Lung (tissue), 11 donors: ENCODE measurements at regions not wholly inside any gene's neighbourhood (a gene's known extent, or its start where the extent isn't known, plus 50 kb on each side); places are given as distances from the start of the nearest gene placed in this dataset.

ENCODE experiments used
- ATAC-seq: fragments of 200-7000 bp; cut with Tn5 transposase; one replicate; pipeline ENCODE4 v1.9.1; 2020; ENCODE audit warnings: moderate number of reproducible peaks; ENCODE audit not compliant: insufficient read depth, low FRiP score
- DNase-seq, 3 donors: peaks; one replicate each; pipeline ENCODE4 v3.0.0-alpha.2; 2013 to 2017
- H3K27ac ChIP-seq, 2 donors: one replicate each; pipeline ENCODE4 v1.5.1; 2013; ENCODE audit warnings: mild to moderate bottlenecking in 2 of 2, moderate library complexity in 2 of 2, control low read depth in 1 of 2, inconsistent platforms in 1 of 2, low read depth in 1 of 2, low read length in 1 of 2
- H3K27me3 ChIP-seq, 3 donors: one replicate each; pipeline ENCODE4 v1.5.1; 2013; ENCODE audit warnings: low read length in 2 of 3; ENCODE audit not compliant: control insufficient read depth in 3 of 3, insufficient read depth in 3 of 3
- H3K36me3 ChIP-seq, 4 donors: one replicate each; pipeline ENCODE4 v1.5.1; 2013; ENCODE audit warnings: low read length in 4 of 4, mild to moderate bottlenecking in 1 of 4, moderate library complexity in 1 of 4; ENCODE audit not compliant: control insufficient read depth in 4 of 4, insufficient read depth in 4 of 4
- H3K4me1 ChIP-seq, 5 donors: one replicate each; pipeline ENCODE4 v1.5.1; 2013; ENCODE audit warnings: low read length in 5 of 5, mild to moderate bottlenecking in 2 of 5, moderate library complexity in 1 of 5; ENCODE audit not compliant: control insufficient read depth in 5 of 5, insufficient read depth in 5 of 5
- H3K4me3 ChIP-seq: one replicate; pipeline ENCODE4 v1.5.1; 2013; ENCODE audit warnings: mild to moderate bottlenecking, control low read depth, moderate library complexity
- H3K9ac ChIP-seq, 2 donors: one replicate each; pipeline ENCODE4 v1.5.1; 2013; ENCODE audit warnings: low read length in 2 of 2, control low read depth in 1 of 2; ENCODE audit not compliant: insufficient read depth in 1 of 2
- H3K9me3 ChIP-seq, 4 donors: one replicate each; pipeline ENCODE4 v1.5.1; 2013; ENCODE audit warnings: low read length in 3 of 4, mild to moderate bottlenecking in 1 of 4, moderate library complexity in 1 of 4; ENCODE audit not compliant: control insufficient read depth in 4 of 4, insufficient read depth in 3 of 4
- CTCF ChIP-seq: IDR thresholded peaks from 2 replicates; pipeline ENCODE4 v1.5.1; 2012; ENCODE audit warnings: mild to moderate bottlenecking; ENCODE audit errors: control extremely low read depth, extremely low read depth
- WGBS, 2 donors: extraction: QIAGEN DNeasy Blood & Tissue Kit; methylation state at CpG; one replicate each; pipeline ENCODE4 v1.1.7; 2013; 5-methylcytosine and 5-hydroxymethylcytosine counted together
- donor health status: control.
- donor health status: control.
- donor health status: Bipolar disorder and iron deficiency.
- donor health status: healthy.
- donor health status: DM: yes; HTN: yes; CAD: no.

DNA sequence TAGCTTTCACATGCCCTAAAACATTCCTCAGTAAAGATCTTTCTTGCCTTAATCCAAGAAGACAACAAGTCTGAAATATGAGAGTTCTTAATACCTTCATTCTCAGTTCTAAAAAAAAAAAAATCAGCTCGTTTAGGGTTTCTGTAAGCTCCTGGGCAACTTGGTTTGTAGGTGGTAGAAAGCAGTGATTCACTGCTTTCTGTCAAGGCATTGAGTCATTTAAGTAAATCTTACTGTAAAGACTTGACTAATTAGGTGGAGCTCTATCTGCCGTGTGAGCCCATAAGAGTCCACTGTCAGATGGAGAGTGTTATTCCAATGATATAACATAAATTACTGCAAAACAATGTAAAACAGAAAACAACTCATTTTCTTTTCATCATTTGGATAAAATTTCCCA, 56.1 kb upstream of the MAST4 start:
- Histone ChIP-seq H3K9me3 (no peaks in the 10 kb centered on the region), H3K27me3 (no peaks in the 10 kb centered on the region), H3K36me3 (no peaks in the 10 kb centered on the region), H3K9ac (no peak overlapping the region), H3K4me3 (no peak overlapping the region), H3K4me1 (no peaks in the 10 kb centered on the region), H3K27ac (no peak overlapping the region)
- 76 to 80% methylated on average over 2 of the region's 2 CpGs for WGBS, 2 donors
- no peak for ATAC-seq
- TF ChIP-seq CTCF, result no peak
- no peak for DNase-seq

GRCh38 chr5:66542711-66543110, 53.5 kb upstream of the MAST4 start:
- H3K27me3 ChIP-seq, result no peaks in the 10 kb centered on the region
- no peaks in the 10 kb centered on the region for H3K36me3 ChIP-seq
- DNase-seq (no peak), ATAC-seq (no peak)
- no peak overlapping the region for H3K9ac ChIP-seq
- no peak for TF ChIP-seq CTCF
- H3K4me3 ChIP-seq, result no peak overlapping the region
- no peaks in the 10 kb centered on the region for H3K4me1 ChIP-seq
- H3K9me3 ChIP-seq, result no peaks in the 10 kb centered on the region
- H3K27ac ChIP-seq, result no peak overlapping the region
